Colonic mucosa (tissue), 4 donors: ENCODE measurements at regions not wholly inside any gene's neighbourhood (a gene's known extent, or its start where the extent isn't known, plus 50 kb on each side); places are given as distances from the start of the nearest gene placed in this dataset.

ENCODE experiments used
- DNase-seq: peaks from one replicate; pipeline ENCODE4 v3.0.0-alpha.2; 2020
- H3K27ac ChIP-seq: fragments of 200-600 bp; one replicate; pipeline ENCODE4 v1.8.0; 2021
- H3K27me3 ChIP-seq: fragments of 200-600 bp; one replicate; pipeline ENCODE4 v1.8.0; 2021
- H3K36me3 ChIP-seq: fragments of 200-600 bp; one replicate; pipeline ENCODE4 v1.8.0; 2021
- H3K4me1 ChIP-seq: fragments of 200-600 bp; one replicate; pipeline ENCODE4 v1.8.0; 2021; ENCODE audit warnings: mild to moderate bottlenecking
- H3K4me3 ChIP-seq: fragments of 200-600 bp; one replicate; pipeline ENCODE4 v1.8.0; 2021
- H3K9ac ChIP-seq, 2 donors: one replicate each; pipeline ENCODE4 v1.7.0; 2013; ENCODE audit warnings: control low read depth in 2 of 2, low read depth in 2 of 2, low read length in 2 of 2
- H3K9me3 ChIP-seq: fragments of 200-600 bp; one replicate; pipeline ENCODE4 v1.8.0; 2021
- intact Hi-C: fragments of 100-400 bp; cut with DNase I; formaldehyde crosslinking; loops from one replicate; pipeline ENCODE4 v1.14.1; 2022
- TF ChIP-seq, protein P1 (sequence below): fragments of 200-600 bp; IDR thresholded peaks from one replicate; pipeline ENCODE4 v1.8.0; 2022; ENCODE audit warnings: antibody characterized with exemption, mild to moderate bottlenecking
- donor health status: healthy.
- donor health status: DM: no; HTN: no; CAD: no.
- donor health status: DM: no; HTN: no; CAD: no.

DNA sequence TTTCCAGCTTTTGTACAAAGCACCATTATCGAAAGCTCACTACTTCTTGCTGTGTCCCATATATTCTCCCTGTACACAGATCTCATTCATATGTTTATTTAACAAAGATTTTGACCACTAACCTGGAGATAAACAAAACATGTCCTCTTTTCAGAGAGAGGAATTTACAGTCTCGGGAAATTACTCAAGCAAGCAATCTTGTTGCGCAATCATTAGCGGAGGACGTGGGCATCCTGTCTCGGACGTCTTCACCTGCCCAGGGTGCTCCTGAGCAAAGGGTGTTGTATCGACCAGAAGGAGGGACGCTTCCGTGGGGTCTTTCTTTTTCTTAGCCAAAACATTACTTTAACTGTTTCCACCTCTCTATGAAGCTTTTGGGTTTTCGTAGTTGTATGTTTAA is 66.5 kb upstream of the CLCN4 start:
- Histone ChIP-seq H3K4me3 (no peak overlapping the region), H3K36me3 (no peaks in the 10 kb centered on the region), H3K4me1 (no peaks in the 10 kb centered on the region), H3K27ac (no peak overlapping the region), H3K9ac (no peak overlapping the region), H3K9me3 (no peaks in the 10 kb centered on the region), H3K27me3 (no peaks in the 10 kb centered on the region)
- intact Hi-C loops = no loop called here
- TF ChIP-seq, protein P1, sequence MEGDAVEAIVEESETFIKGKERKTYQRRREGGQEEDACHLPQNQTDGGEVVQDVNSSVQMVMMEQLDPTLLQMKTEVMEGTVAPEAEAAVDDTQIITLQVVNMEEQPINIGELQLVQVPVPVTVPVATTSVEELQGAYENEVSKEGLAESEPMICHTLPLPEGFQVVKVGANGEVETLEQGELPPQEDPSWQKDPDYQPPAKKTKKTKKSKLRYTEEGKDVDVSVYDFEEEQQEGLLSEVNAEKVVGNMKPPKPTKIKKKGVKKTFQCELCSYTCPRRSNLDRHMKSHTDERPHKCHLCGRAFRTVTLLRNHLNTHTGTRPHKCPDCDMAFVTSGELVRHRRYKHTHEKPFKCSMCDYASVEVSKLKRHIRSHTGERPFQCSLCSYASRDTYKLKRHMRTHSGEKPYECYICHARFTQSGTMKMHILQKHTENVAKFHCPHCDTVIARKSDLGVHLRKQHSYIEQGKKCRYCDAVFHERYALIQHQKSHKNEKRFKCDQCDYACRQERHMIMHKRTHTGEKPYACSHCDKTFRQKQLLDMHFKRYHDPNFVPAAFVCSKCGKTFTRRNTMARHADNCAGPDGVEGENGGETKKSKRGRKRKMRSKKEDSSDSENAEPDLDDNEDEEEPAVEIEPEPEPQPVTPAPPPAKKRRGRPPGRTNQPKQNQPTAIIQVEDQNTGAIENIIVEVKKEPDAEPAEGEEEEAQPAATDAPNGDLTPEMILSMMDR = no peak
- no peak for DNase-seq

DNA sequence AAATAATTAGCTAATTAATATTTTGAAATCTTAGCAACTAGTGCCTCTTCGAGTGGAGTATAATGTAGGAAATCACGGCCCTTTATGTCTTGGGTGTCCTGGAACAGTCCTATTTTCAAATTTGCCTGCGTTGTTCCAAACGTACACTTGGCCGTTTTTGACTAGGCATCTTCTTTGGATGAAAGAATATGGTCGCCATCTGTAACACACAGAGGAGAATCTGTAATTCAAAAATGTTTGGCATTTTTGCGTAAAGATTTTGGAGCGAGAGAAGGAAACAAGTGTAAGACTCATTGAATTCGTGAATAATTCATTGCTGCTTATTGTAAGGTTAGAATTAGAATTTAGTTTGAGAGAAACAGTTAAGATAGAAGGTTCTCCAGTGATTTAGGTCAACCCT is 61.5 kb upstream of the CLCN4 start:
- no peak overlapping the region for H3K9ac ChIP-seq
- TF ChIP-seq, protein P1 = no peak
- no peaks in the 10 kb centered on the region for H3K36me3 ChIP-seq
- H3K27me3 ChIP-seq = no peaks in the 10 kb centered on the region
- no peaks in the 10 kb centered on the region for H3K4me1 ChIP-seq
- intact Hi-C loops = no loop called here
- H3K27ac ChIP-seq = no peak overlapping the region
- no peak overlapping the region for H3K4me3 ChIP-seq
- H3K9me3 ChIP-seq = no peaks in the 10 kb centered on the region
- no peak for DNase-seq

DNA sequence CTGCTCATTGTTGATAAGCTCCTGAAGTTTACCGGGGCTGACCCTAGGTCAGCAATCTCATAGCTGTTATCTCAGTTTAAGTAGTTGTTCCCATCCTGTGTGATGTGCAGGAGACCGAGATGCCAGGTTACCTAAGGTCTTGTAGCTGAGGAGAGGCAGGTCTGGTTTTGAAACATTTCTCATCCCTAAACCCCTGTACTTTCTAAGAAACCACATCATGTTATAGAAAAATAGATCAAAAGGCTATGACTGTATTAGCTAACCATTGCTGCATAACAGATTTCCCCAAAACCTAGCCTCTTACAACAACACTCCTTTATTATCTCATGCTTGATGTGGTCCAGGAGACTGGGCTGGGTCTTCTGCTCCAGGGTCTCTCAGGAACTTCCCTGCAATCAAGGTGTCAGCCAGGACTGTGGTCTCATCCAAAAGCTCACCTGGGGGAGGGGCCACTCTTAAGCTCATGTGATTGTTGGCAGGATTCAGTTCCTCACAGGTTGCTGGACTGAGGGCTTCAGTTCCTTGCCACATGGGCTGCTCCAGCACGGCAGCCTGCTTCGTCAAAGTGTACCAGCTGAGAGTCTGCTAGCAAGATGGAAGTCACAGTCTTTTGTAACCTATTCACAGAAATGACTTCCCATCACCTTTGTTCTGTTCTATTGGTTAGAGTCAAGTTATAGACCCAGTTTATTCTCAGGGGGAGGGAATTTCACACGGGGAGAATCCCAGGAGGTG is 60.9 kb upstream of the CLCN4 start:
- Histone ChIP-seq H3K4me1 (no peaks in the 10 kb centered on the region), H3K27ac (no peak overlapping the region), H3K27me3 (no peaks in the 10 kb centered on the region), H3K36me3 (no peaks in the 10 kb centered on the region), H3K4me3 (no peak overlapping the region), H3K9me3 (no peaks in the 10 kb centered on the region), H3K9ac (no peak overlapping the region)
- DNase-seq = no peak
- intact Hi-C loops = no loop called here
- TF ChIP-seq, protein P1 = no peak

DNA sequence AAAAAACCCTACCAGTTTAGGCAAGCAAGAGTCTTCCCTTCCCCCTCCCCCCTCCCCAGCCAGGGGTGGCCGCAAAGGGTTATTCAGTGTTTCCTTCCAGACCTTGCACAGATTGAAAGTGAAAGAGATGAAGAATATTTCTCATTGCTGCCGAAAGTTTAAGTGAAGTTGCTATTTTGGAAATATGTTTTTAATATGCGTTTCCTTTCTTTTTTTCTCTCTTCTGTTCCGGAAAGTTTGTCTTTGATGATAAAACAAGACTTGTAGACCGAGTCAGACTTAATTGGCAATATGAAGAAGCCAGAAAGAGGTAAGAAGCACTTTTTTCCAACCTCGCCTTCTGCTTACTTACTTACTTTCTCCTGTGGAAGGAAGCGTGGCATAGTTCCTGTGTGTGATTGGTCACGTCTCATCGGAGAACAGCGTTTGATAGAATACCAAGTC is 58.5 kb upstream of the CLCN4 start:
- H3K9me3 ChIP-seq = no peaks in the 10 kb centered on the region
- intact Hi-C loops = no loop called here
- H3K27ac ChIP-seq = peak overlapping the region; percentile 63
- peak overlapping the region; percentile 11 for H3K4me3 ChIP-seq
- H3K27me3 ChIP-seq = no peaks in the 10 kb centered on the region
- H3K36me3 ChIP-seq = no peaks in the 10 kb centered on the region
- H3K4me1 ChIP-seq = no peaks in the 10 kb centered on the region
- no peak for DNase-seq
- H3K9ac ChIP-seq = peak overlapping the region in 1 of 2 donors; percentile 17
- TF ChIP-seq, protein P1 = no peak

DNA sequence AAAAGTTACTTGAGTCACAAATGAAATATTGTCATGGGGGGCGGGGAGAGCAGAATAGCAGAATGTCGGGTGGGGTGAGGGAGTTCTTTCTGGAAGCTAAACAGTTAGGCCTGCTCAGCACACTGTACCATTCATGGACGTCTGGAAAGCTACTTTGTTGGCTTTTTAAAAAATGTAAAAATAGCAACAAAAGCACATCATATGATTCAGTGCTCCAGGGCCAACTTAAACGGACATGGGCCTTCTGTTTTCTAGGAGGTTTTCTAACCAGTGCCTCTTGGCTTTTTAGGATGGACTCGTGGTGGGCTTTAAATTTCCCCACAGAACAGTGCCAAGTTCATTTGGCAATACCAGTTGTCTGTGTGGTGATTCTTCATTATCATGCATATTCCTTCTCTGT is 57.4 kb upstream of the CLCN4 start:
- no peaks in the 10 kb centered on the region for H3K9me3 ChIP-seq
- no peak overlapping the region for H3K27ac ChIP-seq
- TF ChIP-seq, protein P1 = no peak
- H3K4me1 ChIP-seq = no peaks in the 10 kb centered on the region
- DNase-seq = no peak
- H3K4me3 ChIP-seq = no peak overlapping the region
- no peaks in the 10 kb centered on the region for H3K27me3 ChIP-seq
- no peaks in the 10 kb centered on the region for H3K36me3 ChIP-seq
- intact Hi-C loops = no loop called here
- H3K9ac ChIP-seq = no peak overlapping the region
